D341Med (cell line): ENCODE measurements at regions not wholly inside any gene's neighbourhood (a gene's known extent, or its start where the extent isn't known, plus 50 kb on each side); places are given as distances from the start of the nearest gene placed in this dataset.

ENCODE experiments used
- DNase-seq: peaks from one replicate; pipeline ENCODE4 v3.0.0; 2012; ENCODE audit warnings: low spot score

DNA sequence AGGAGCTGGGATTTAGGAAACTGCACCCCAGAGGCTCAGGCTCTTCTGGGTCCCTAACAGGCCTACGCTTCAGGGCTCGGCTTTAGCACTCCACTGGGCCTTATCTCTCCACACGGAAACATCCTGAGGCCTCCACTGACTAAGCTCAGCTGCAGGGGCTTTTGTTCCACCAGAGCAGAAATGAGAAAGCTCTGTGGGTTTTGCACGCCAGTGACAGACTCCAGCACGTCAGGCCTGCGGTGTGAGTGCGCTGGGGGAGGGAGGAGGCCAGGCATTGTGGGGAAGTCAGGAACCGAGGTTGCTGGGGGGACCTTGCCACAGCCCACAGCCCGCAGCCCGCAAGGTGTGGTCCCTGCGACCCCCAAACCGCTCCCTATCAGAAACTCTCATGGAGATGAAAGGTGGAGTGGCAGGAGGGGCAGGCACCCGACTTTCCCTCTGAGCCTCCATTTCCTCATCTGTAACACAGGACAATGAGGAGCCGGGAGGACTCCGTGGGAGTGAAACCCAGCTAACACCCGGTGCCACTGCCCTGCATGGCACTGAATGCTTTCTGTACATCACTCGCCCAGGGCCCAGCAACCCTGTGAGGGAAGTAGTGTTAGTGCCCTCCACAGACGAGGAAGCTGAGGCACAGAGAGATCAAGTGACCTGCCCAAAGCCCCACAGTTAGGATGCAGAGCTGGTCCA lies 106.5 kb downstream of the TPRA1 start:
- DNase-seq = no peak

DNA sequence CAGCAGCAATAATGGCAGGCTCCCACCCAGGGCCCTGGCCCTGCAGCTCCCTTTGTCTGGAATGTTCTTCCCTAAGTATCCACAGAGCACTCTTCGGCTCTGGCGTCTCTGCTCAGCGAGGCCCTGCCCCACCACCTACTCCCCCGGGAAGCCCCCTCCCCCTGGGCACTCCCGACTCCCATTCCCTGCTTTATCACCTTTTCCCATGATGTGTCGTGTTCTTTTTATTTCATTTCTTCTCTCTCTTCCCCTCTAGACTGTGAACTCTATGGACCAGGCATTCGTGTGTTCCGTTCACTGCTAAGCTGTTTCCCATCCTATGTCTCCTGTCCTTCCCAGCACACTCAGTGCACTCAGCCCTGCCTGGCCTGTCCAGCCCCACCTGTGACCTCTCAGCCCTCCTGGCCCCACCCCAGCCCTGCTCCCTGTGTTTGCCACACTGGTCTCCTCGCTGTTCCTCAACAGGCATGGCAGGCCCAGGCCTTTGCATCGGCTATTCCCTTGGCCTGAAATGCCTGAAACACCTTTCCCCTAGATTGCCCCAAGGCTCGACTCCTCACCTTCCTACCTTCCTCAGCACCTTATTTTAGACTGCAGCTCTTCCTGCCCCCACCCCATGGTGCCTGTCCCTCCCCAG lies 107.4 kb downstream of the TPRA1 start:
- no peak for DNase-seq

DNA sequence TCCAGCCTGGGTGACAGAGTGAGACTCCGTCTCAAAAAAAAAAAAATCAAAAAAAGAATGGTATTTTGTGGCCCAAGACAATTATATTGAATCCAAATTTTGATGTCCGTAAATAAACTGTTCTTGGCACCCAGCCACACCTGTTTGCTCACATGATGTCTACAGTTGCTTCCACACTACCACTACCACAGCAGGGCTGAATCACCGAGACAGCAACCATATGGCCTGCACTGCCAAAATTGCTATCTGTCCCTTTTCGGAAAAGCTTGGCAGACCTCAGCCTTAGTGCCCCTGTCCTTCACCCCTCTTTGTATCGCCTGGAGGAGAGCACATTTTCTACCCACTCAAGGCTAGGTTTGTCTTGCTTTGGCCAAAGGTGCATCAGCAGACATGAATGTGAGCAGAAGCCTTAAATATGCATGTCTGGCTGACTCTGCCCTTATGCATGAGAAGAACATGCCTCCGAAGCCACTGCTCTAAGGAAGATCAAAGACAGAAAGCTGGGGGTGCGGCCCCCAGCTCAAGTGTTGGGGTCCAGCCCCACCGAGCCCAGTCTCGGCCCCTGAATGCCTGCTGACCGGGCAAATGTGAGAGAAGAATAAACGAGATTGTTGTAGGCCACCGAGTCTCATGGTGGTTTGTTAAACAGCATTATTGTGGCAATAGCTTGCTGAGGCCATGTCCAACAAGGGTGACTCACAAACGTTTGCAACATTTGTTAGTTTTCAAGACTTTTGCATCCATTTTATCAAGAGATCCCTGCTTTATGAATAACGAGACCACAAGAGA lies 108.1 kb downstream of the TPRA1 start:
- no peak for DNase-seq

DNA sequence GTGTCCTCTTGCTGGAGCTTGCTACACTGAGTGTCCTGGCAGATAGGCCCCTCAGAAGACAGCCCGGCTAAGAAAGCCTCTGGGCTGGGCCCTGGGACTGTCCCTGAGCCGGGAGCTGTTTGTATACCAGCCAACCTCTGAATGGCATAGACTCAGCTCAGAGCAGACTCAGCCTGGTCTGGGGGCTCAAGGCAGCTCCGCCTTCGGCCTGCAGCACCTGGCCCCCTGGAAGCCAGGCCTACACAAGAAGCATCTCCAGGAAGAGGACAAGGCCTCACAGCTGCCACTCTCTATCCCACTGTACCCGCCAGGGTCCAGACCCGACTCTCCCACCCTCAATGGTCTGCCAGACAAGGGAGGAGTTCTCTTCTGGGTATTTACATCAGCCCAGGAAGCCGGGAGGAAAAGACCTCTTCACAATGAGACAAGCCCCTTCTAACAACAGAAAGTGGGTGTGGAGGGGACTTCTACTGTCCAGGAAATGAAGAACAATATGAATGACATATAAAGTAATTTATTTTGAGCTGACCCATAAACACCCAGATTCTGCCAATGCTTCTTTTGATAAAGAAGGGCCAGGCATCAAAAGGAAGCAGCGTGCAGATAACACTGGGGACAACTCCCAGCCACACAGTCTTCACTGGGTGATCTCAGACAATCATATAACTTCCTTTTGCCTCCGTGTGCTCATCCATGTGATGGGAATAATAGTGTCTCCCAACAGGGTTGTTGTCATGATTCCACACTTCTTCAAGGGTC lies 110.2 kb downstream of the TPRA1 start:
- DNase-seq = no peak

DNA sequence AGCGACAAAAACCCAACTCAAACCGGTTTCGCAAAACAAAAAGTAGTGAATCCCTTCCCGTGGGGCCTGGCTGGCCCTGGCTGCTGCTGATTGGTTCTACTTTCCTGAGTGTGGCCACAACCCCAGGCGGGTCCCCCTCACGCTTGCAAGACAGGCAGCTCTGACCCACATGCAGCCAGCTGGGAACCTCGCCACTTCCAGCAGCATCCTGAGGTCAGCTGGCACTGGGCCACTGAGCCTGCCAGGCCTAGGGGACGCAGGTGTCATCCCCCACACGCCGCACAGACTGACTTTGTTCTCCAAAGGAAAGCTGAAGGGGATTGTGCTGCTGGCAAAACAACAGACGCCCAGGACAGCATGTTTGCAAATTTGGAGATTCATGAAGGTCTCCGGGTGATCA lies 111.1 kb downstream of the TPRA1 start:
- DNase-seq = no peak

DNA sequence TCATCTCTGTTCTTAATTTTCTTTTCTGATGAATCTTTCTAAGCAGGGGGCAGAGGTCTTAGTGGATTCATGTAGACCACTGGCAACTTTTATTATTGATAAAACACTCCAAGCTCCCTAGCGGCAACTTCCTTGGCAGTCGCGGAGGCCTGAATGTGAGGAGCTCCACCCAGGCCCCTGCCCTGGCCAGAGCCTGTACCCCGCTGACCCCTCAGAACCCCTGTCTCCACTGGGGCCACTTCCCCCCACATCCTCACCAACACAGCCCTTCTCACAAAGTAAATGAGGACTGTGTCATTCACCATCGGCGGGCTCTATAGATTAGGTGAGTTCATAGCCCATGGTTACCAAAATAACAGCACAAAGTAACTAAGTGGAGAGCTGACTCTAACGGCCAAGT lies 111.6 kb downstream of the TPRA1 start:
- DNase-seq = no peak

DNA sequence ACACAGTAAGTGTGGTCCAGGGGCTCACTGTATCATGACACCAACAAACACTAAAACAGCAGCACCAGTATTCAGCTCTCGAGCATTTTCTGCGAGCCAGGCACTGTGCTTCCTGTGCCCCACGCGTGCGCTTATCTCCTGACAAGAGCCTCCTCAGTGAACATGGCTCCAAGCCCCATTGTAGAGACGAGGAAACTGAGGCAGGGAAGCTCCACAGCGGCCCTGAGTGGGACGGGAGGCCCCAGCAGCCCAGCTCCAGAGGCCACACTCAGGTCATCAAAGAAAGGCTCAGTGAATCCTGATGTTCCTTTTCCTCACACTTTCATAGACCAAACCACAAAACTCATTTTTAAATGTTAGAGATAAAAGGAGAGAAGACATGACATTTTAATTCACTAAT lies 113.1 kb downstream of the TPRA1 start:
- no peak for DNase-seq

DNA sequence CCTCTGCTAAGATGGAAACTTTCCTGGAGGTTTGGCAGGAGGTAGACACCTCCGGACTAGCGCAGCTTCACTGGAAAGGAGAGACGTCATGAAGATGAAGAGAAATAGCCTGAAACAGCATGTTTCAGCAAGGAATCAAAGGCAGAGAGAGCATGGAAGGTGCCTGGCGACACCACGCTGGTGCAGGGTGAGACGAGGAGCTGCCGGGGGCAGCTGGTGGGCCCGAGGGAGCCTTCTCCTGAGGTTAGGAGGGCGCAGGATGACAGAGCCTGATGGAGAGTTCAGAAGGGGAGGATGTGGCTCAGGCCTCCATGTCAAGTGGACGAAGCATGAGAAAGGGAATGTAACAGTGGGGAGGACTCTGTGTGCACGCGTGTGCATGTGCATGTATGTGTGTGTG lies 113.6 kb downstream of the TPRA1 start:
- no peak for DNase-seq

DNA sequence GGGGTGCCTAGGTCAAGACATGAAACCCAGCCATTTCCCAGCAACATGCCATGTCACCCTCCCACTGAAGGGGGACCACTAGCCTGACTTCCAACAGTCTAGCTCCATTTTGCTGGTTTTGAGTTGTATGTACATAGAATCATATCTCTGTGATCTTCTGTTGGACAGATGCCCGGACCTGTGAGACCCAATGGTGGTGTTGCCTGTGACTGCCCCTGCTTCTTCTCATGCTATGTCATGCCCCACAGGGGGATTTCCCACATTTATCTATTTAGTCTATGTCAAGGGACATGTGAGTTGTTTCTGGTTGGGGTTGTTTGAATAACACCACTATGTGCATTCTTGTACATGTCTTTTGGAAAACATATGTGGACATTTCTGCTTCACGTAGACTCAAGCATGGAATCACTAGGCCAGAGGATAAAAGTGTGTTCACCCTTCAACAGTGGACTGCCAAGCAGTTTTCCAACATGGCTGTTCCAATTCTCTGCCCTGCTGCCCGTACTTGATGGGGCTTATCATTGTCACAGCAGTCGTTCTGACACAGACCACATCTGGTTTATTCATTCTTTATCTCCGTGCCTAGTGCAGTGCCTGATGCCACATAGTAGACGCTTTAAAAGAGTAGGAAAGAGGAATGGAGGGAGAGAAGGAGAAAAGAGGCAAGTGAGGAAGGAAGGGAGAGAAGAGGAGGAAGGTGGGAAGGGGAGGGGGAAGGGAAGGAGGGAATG lies 114.4 kb downstream of the TPRA1 start:
- DNase-seq = no peak

DNA sequence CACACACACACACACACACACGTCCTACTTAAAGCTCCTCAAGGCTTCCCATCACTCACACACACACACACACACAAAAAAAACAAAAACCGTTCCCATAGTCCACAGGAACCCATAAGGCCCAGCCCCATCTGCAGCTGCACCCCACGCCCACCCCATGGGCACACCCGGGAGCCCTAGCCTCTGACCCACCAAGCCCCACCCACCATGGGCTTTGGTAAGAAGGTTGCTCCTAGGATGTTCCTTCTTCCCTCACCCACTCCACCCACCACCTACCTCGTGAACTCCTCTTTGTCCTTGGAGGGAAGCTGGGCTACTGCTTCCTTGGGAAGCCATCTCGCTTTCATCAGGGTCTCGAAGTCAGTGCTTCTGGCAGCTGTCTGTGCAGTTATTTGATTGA lies 115.1 kb downstream of the TPRA1 start:
- DNase-seq = no peak

DNA sequence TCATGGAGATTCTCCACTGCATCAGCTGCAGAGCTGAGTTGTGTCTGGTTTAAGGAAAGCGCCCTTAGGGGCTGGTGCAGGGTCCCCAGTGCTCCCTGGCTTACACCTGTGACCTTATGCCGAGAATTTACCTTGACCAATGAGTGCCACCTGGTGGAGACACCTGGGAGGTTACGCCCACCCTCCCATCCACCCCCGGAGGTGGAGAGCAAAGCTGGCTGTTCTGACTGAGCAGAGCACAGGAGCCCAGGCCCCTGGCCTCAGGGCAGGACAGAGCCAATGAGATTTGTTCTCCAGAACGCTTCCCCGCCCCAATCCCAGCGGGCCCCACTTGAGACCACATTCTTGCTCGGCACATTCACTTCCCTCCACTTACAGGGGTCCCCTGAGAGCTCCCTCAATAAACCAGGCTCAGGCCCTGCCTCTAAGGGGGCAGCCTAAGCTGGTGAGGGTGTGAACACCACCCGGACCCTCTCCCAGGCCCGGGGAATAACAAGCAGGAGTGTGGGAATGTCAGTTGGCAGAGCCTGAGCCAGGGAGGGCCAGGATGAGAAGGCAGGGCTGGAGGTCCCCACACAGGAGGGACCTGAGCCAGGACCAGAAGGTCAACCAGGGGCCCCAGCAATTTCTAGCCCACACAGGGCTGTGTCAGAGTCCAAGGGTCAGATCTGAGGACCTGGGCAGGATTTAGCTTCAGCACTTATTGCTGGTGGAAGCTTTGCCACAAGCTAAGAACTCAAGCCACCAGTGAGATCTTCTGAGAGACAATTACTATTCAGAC lies 117.1 kb downstream of the TPRA1 start:
- DNase-seq = peak; percentile 64

DNA sequence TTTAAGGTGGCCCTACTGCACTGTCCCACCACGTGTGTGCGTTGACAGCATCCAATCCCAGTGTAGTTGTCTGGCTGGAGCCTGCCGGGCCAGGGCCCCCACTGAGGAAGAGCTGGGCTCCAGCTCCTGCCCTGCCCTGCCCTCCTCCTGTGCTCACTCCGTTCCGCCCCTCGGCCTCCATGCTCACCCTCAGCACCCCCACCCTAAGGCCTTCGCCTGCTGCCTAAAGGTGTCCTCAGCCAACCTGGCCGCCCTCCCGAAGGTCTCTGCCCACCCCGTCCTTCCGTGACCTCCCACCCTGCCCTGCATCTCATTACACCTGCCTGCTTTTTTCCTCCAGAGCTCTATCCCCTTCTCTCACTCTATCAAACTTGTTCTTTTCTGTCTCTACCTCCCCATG lies 118.0 kb downstream of the TPRA1 start:
- no peak for DNase-seq

DNA sequence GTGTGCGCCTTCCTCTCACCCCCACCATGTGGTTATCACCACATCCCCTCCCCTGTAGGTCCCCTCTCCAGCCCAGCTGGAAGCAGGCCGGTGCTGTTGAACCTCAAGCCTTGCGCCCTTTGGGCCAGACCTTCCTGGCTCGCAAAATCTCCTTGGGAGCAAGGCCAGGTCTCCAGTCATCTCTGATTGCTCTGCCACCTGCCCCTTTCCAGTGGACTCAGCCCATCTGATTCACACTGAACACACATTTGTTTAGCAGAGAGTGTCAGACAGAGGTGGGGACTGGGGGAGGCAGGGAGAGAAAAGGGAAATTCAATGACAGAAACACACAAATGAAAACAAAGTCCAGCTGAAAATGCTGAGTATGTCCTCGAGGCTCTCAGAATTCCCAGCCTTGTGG lies 119.4 kb downstream of the TPRA1 start:
- no peak for DNase-seq

DNA sequence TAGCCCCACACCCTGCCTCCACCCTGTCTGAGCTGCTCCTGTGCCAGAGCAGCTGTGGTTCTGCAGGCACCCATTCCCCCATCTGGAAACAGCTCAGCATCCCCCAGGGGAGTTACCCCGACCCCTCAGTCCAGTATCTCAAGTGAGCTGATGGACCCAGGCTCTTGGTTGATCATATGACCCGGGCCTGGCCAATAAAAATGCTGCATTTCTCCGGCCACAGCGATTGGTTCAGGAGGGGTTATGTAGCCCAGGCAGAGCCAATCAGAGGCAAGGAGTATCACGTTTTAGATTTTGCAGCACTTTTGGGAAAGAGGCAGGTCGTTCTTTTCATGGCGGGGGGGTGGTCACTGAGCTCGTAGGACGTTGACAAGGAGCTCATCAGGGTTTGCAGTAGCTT lies 120.8 kb downstream of the TPRA1 start:
- DNase-seq = no peak

DNA sequence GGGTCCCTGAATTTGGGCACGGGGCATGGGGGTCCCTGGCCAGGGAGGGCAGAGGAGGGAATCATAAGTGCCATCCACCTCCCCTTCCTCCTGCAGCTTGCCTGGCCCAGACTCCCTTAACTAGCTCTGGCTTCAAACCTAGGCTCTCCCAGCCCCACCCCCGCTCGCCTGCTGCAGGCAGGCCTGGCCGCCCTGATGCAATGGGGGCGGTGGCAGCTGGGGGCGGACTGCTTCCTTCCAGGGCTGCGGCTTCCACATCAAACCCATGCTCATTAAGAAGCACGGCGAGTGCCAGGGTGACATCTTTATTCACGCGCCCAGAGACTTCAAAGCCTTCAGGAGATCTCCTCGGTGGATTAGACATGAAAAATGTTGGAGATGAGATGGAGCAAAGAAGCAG lies 123.1 kb downstream of the TPRA1 start:
- DNase-seq = no peak

DNA sequence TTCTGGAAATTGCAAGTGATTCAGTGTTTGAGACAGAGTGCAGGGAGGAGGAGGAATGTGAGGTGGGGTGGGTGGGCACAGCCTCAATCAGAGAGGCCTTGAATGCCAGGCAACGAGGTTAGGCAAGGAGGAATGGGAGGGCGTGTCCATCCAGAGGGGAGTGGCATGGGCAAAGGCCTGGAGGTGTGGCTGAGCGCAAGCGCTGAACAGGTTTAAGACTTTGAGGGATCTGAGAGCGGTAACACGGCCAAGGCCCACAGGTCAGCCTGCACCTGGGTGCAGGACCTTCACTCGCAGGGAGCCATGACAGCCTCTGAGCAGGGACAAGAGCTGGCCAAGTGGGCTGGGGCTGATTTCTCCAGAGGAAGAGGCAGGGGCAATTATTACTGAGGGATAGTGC lies 125.9 kb downstream of the TPRA1 start:
- no peak for DNase-seq

DNA sequence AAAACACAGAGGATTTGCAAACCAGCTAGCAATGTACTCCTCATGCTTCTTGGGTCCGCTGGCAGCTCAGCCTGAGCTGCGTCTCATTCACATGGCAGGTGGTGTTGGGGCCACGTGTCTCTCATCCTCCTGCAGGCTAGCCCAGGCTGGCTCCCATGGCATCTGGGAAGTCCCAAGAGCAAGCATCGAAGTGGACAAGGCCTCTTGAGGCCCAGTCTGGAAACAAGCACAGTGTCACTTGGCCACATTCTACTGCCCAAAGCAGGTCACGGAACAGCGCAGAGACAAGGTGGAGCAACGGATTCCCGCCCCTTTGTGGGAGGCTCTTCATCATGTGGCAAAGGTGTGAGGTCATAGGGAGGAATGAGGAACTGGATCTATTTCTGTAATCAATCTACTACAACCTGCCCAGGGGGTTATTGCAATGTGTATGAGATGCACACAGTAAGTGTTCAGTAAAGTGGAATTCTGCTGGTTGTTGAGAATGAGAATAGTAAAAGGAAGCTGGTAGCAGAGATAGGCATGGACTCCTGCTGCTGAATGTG lies 128.3 kb downstream of the TPRA1 start:
- no peak for DNase-seq

DNA sequence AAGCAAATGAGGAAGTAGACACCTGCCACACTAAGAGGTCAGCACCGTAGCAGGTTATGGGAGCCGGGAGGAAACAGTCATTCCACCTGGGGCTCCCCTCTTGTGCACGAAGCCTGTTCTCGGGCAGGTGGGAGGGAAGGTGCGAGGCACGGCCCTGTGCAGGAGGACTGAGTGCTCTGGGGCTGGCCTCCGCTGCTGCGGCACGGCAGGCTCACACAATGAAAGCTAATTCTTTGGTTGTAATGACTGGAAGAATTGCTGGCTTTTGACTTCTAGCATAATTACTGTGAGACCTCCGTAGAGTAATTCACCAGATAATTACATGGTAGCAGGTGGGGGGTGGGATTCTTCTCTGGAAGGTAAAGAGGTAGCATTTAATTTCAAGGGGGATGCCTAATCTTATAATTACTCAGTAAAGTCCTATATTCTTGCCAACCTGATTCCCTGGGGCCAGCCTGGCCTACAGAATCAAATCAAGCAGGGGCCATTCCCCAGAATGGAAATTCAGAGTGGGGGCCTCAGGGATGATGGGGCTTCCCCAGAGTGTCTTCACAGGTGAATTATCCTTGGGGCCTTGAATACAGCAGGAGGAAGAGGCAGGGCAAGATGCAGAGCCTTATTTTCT lies 129.1 kb downstream of the TPRA1 start:
- DNase-seq = no peak

DNA sequence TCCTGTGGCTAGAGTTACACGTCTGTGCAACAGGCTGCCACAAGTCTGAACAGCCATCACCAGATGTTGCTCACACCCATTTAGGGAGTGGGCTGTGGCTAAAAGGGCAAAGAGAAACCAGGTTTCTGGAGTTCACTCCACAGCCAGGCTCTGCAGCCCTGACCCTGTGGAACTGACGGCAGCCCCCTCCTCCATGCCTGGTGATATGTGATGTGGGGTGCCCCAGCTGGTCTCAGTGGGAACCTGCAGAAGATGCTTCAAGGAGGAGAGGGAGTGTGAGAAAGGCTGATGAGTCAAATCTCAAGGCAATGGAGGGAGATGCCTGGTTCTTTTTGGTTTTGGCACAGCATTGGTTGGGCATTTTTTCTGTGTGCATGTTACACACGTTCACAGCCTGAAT lies 130.6 kb downstream of the TPRA1 start:
- DNase-seq = no peak
